Aorta (tissue), 5 donors: ENCODE measurements at regions not wholly inside any gene's neighbourhood (a gene's known extent, or its start where the extent isn't known, plus 50 kb on each side); places are given as distances from the start of the nearest gene placed in this dataset.
"Not testable (repeated sequence)": the region's sequence is repeated elsewhere in the genome, so short reads cannot be mapped to it uniquely, and the experiment has no call there.

Experiments used
- ATAC-seq: fragments of 200-7000 bp; cut with Tn5 transposase; one replicate; pipeline ENCODE4 v1.9.1; 2022; ENCODE audit warnings: moderate library complexity; ENCODE audit not compliant: low FRiP score
- DNase-seq, 2 donors: peaks; one replicate each; pipeline ENCODE4 v3.0.0-alpha.2; 2020
- H3K27ac ChIP-seq, 2 donors: one replicate each; pipeline ENCODE4 v1.5.1; 2013; ENCODE audit warnings: low read length in 2 of 2, mild to moderate bottlenecking in 2 of 2, moderate library complexity in 2 of 2, control low read depth in 1 of 2, inconsistent platforms in 1 of 2, low read depth in 1 of 2
- H3K27me3 ChIP-seq, 2 donors: one replicate each; pipeline ENCODE4 v1.6.1; 2013; ENCODE audit warnings: control low read depth in 1 of 2, low read length in 1 of 2, mild to moderate bottlenecking in 1 of 2, moderate library complexity in 1 of 2; ENCODE audit not compliant: insufficient read depth in 2 of 2, control insufficient read depth in 1 of 2
- H3K36me3 ChIP-seq, 2 donors: one replicate each; pipeline ENCODE4 v1.6.1; 2013; ENCODE audit warnings: control low read depth in 1 of 2, low read length in 1 of 2, mild to moderate bottlenecking in 1 of 2; ENCODE audit not compliant: insufficient read depth in 2 of 2, control insufficient read depth in 1 of 2
- H3K4me1 ChIP-seq, 2 donors: one replicate each; pipeline ENCODE4 v1.6.1; 2013; ENCODE audit warnings: low read length in 2 of 2, control low read depth in 1 of 2, mild to moderate bottlenecking in 1 of 2, moderate library complexity in 1 of 2; ENCODE audit not compliant: insufficient read depth in 2 of 2, control insufficient read depth in 1 of 2
- H3K4me3 ChIP-seq, 2 donors: one replicate each; pipeline ENCODE4 v1.5.1; 2013; ENCODE audit warnings: low read length in 2 of 2, control low read depth in 1 of 2, mild to moderate bottlenecking in 1 of 2
- H3K9me3 ChIP-seq: one replicate; pipeline ENCODE4 v1.6.1; 2013; ENCODE audit warnings: mild to moderate bottlenecking, low read length; ENCODE audit not compliant: control insufficient read depth
- WGBS, 2 donors: extraction: QIAGEN DNeasy Blood & Tissue Kit; methylation state at CpG; one replicate each; pipeline ENCODE4 v1.1.7; 2013; 5-methylcytosine and 5-hydroxymethylcytosine counted together
- intact Hi-C, 2 donors: fragments of 100-400 bp; cut with DNase I; formaldehyde crosslinking; loops; one replicate each; pipeline versions ENCODE4 v1.14.2 to v1.15.0; 2022
- donor health status: healthy with polysubstance abuse.
- donor health status: Bipolar disorder and iron deficiency.
- donor health status: DM: no; HTN: no; CAD: no.
- donor health status: DM: no; HTN: no; CAD: no.
- donor health status: DM: yes; HTN: yes; CAD: no.

DNA sequence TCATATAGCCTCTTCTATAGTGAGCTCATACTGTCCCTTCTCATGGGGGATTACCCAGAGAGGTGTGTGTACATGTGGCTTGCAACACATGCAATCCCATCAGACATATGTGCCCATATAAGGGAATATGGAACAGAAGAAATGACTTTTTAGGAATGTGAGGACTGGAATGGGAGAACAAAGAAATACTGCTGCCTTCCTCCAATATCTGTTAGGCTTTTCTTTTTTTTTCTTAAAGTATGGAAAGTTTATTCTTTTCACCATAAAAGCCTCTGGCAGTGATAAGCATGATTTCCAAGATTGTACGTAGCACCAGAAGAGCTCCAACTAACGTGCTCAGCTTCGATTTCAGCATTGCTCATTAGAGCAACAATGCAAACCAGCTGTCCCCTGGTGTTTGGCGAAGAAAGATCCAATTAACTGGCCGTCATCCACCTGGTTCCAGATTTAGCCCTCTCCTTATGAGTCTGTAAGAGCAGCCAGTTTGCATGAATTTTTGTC, 113.6 kb downstream of the ADCYAP1 start:
- ATAC-seq (no peak), DNase-seq (no peak)
- Histone ChIP-seq H3K27ac (no peak overlapping the region), H3K4me1 (peaks cover 3 to 6% of the 10 kb centered on the region in 2 donors), H3K36me3 (no peaks in the 10 kb centered on the region), H3K4me3 (no peak overlapping the region), H3K27me3 (no peaks in the 10 kb centered on the region), H3K9me3 (no peaks in the 10 kb centered on the region)
- intact Hi-C loops, result no loop called here
- WGBS, 2 donors, result 29 to 40% methylated on average over 5 of the region's 5 CpGs

DNA sequence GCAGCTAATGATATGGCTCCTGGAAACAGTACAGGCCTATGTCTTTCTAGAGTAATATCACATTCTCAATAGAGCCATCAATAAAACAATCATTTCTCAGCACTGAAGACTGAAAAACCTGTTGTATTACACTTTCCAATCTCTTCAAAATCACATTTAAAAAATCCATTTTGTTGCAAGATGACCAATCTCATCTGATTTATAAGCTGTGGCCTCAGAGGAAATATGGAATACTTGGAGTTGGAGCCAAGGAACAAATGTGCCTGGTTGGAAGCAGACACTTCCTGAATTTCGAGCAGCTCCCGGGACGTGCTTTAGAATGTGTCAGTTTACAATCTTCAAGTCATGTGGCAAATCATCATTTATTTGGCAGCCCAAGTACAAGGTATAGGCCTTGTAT, 114.5 kb downstream of the ADCYAP1 start:
- WGBS, 2 donors, result 4 to 12% methylated on average over 3 of the region's 3 CpGs
- Histone ChIP-seq H3K9me3 (no peaks in the 10 kb centered on the region), H3K27me3 (no peaks in the 10 kb centered on the region), H3K27ac (no peak overlapping the region), H3K36me3 (no peaks in the 10 kb centered on the region), H3K4me1 (peaks cover 3 to 6% of the 10 kb centered on the region in 2 donors), H3K4me3 (no peak overlapping the region)
- intact Hi-C loops, result no loop called here
- ATAC-seq (no peak), DNase-seq (no peak)

DNA sequence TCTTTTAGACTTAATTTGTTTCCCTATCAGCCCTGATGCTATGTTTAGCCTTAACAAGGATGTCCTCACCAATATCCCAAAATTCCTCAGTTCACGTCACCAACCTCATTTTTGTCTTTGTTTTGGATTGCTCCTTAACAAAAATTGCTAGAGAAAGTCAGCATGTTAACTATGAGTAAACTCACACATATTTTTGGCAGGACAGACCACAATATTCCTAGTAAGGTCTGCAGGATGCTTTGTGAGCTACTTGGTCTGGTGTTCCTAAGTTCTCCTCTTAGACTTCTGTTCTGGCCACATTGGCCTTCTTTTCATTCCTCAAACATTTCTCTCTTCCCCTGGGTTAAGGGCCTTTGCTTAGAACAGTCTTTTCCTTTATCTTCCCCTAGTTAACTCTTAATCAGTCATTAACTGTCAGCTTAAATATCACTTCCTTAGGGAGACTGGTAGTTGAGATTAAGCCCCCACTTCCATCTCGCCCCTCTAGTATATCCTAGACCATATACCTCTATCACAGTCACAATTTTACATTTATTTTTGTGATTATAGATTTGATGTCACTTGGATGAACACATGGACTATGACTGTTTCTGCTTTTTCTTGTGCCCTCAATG, 116.2 kb downstream of the ADCYAP1 start:
- H3K27me3 ChIP-seq, result no peaks in the 10 kb centered on the region
- H3K4me3 ChIP-seq, result no peak overlapping the region
- intact Hi-C loops, result no loop called here
- H3K4me1 ChIP-seq, result peaks cover 3% of the 10 kb centered on the region in 2 donors
- H3K36me3 ChIP-seq, result no peaks in the 10 kb centered on the region
- DNase-seq (no peak), ATAC-seq (no peak)
- no peak overlapping the region for H3K27ac ChIP-seq
- H3K9me3 ChIP-seq, result no peaks in the 10 kb centered on the region
- 68 to 71% methylated on average over 2 of the region's 2 CpGs for WGBS, 2 donors

DNA sequence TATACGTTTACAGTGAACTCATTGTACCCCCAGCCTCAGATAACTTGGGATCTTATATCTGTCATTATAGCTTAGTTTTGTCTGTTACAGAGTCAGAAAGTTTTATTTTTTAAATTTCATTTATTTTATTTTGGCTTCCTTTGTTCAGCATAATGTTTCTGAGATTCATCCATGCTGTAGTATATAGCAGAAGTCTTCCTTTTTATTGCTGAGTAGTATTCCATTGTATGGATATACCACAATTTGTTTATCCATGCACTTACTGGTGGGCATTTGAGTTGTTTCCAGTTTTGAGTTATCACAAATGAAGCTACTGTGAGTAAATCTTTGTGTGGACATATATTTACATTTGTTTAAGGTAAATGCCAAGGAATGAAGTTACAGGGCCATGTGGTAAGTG, 122.3 kb downstream of the ADCYAP1 start:
- Histone ChIP-seq H3K27ac (no peak overlapping the region), H3K27me3 (no peaks in the 10 kb centered on the region), H3K4me3 (no peak overlapping the region), H3K4me1 (no peaks in the 10 kb centered on the region), H3K9me3 (no peaks in the 10 kb centered on the region), H3K36me3 (no peaks in the 10 kb centered on the region)
- ATAC-seq (no peak), DNase-seq (no peak)
- 78 to 87% methylated on average over 1 of the region's 1 CpG for WGBS, 2 donors
- intact Hi-C loops, result no loop called here

DNA sequence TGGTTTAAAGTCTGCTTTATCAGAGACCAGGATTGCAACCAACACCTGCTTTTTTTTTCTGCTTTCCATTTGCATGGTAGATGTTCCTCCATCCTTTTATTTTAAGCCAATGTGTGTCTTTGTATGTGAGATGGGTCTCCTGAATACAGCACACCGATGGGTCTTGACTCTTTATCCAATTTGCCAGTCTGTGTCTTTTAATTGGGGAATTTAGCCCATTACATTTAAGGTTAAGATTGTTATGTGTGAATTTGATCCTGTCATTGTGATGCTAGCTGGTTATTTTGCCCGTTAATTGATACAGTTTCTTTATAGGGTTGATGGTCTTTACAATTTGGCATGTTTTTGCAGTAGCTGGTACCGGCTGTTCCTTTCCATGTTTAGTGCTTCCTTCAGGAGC, 128.4 kb downstream of the ADCYAP1 start:
- intact Hi-C loops, H3K27ac ChIP-seq, H3K9me3 ChIP-seq, ATAC-seq, H3K4me1 ChIP-seq, H3K36me3 ChIP-seq, DNase-seq, H3K27me3 ChIP-seq, H3K4me3 ChIP-seq: not testable (repeated sequence)
- WGBS, 2 donors, result 89 to 91% methylated on average over 3 of the region's 3 CpGs

DNA sequence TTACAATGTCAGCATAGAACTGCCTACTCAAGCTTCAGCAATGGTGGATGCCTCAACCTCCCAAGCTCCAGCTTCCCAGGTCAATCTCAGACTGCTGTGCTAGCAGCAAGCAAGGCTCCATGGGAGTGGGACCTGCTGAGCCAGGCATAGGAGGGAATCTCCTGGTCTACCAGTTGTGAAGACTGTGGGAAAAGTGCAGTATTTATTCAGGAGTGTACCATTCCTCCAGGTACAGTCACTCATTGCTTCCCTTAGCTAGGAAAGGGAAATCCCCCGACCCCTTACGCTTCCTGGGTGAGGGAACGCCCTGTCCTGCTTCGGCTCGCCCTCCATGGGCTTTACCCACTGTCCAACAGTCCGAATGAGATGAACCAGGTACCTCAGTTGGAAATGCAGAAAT, 130.3 kb downstream of the ADCYAP1 start:
- no peak for ATAC-seq
- intact Hi-C loops, result no loop called here
- 94 to 95% methylated on average over 6 of the region's 6 CpGs for whole genome bisulfite sequencing, 2 donors
- H3K27me3 ChIP-seq, result no peaks in the 10 kb centered on the region
- no peaks in the 10 kb centered on the region for H3K4me1 ChIP-seq
- no peak overlapping the region for H3K27ac ChIP-seq
- H3K9me3 ChIP-seq, result no peaks in the 10 kb centered on the region
- DNase-seq, result no peak
- H3K4me3 ChIP-seq, result no peak overlapping the region
- no peaks in the 10 kb centered on the region for H3K36me3 ChIP-seq

DNA sequence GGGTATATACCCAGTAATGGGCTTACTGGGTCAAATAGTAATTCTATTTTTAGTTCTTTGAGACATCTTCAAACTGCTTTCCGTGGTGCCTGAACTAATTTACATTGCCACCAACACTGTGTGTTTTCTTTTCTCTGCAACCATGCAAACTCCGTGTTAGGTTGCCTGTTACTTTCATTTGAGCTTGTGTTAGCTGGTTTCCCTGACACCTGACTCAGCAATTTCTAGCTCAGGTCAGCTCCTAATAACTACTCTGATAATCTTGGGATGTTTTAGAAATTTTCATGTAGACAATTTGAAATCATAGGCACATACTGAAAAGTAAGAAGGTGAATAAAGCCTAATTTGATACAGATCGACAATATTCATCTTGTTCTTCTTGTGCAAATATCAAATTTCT, 132.3 kb downstream of the ADCYAP1 start:
- no peaks in the 10 kb centered on the region for H3K36me3 ChIP-seq
- no peak for ATAC-seq
- H3K4me1 ChIP-seq, result no peaks in the 10 kb centered on the region
- DNase-seq, result no peak
- H3K27ac ChIP-seq, result no peak overlapping the region
- intact Hi-C loops, result no loop called here
- no peak overlapping the region for H3K4me3 ChIP-seq
- H3K9me3 ChIP-seq, result no peaks in the 10 kb centered on the region
- no peaks in the 10 kb centered on the region for H3K27me3 ChIP-seq
- WGBS, 2 donors, result 19 to 33% methylated on average over 3 of the region's 3 CpGs

DNA sequence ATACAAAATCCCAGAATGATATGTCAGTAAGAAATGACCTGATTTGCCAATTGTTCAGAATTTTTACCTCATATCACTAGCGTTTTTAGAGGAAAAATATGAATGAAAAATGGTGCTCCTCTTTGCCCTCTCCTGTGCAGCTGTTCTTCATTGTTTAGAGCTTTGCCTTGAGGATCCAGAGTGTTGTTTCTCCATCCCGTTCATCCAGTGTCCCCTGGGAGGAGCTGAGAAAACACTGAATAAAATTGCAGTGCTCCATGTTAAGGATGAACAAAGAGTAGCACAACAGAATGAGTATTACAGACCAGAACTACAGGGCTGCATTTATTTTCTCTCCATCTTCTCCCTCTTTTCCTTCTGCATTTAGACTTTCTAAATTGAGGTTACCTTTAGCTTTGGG, 133.1 kb downstream of the ADCYAP1 start:
- H3K27me3 ChIP-seq, result no peaks in the 10 kb centered on the region
- H3K4me1 ChIP-seq, result no peaks in the 10 kb centered on the region
- no peaks in the 10 kb centered on the region for H3K9me3 ChIP-seq
- DNase-seq (no peak), ATAC-seq (no peak)
- WGBS, 2 donors, result 15 to 38% methylated on average over 2 of the region's 2 CpGs
- H3K36me3 ChIP-seq, result no peaks in the 10 kb centered on the region
- H3K4me3 ChIP-seq, result no peak overlapping the region
- intact Hi-C loops, result no loop called here
- H3K27ac ChIP-seq, result no peak overlapping the region

DNA sequence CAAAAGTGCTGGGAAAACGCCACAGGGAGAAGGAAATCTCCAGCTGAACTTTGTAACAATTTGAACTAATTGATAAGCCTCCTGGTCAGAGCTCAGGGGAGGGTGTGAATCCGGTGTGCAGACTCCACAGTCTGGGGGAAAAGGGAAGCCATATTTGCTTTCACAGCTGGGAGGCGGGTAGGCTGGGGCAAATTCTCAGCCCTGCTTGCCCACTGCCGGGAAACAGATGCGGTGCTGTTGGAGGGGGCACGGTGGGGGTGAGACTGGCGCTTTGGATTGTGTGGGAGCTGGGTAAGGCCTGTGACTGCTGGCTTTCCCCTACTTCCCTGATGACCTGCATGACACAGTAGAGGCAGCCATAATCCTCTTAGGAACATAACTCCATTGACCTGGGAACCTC, 134.8 kb downstream of the ADCYAP1 start:
- Histone ChIP-seq H3K4me3 (no peak overlapping the region), H3K27me3 (no peaks in the 10 kb centered on the region), H3K27ac (no peak overlapping the region), H3K4me1 (no peaks in the 10 kb centered on the region), H3K36me3 (no peaks in the 10 kb centered on the region), H3K9me3 (no peaks in the 10 kb centered on the region)
- WGBS, 2 donors, result 92 to 98% methylated on average over 7 of the region's 7 CpGs
- no peak for ATAC-seq
- no peak for DNase-seq
- intact Hi-C loops, result no loop called here
